Karpas-422 (cell line): ENCODE measurements at regions not wholly inside any gene's neighbourhood (a gene's known extent, or its start where the extent isn't known, plus 50 kb on each side); places are given as distances from the start of the nearest gene placed in this dataset.

Experiments
- DNase-seq: peaks from one replicate; pipeline ENCODE4 v3.0.0-alpha.2; 2015
- H2AFZ ChIP-seq: fragments of 200-600 bp; sonication (generic); 2 replicates; pipeline ENCODE4 v1.6.1; 2014; ENCODE audit warnings: antibody characterized with exemption, low read length, mixed read lengths
- H3K27ac ChIP-seq: fragments of 200-600 bp; sonication (generic); 2 replicates; pipeline ENCODE4 v1.5.1; 2014; ENCODE audit warnings: mild to moderate bottlenecking, low read length, moderate library complexity
- H3K27me3 ChIP-seq: fragments of 200-600 bp; sonication (generic); 2 replicates; pipeline ENCODE4 v1.6.1; 2014; ENCODE audit warnings: low read length, mixed read lengths
- H3K36me3 ChIP-seq: fragments of 200-600 bp; sonication (generic); 2 replicates; pipeline ENCODE4 v1.6.1; 2014; ENCODE audit warnings: low read length, mixed read lengths; ENCODE audit not compliant: insufficient read depth
- H3K4me1 ChIP-seq: fragments of 200-600 bp; sonication (generic); 2 replicates; pipeline ENCODE4 v1.6.1; 2014; ENCODE audit warnings: mild to moderate bottlenecking, low read length, mixed read lengths
- H3K4me2 ChIP-seq: fragments of 200-600 bp; sonication (generic); 2 replicates; pipeline ENCODE4 v1.6.1; 2014; ENCODE audit warnings: low read length, low read depth, mild to moderate bottlenecking; ENCODE audit not compliant: poor library complexity, severe bottlenecking
- H3K4me3 ChIP-seq: fragments of 200-600 bp; sonication (generic); 2 replicates; pipeline ENCODE4 v1.5.1; 2014; ENCODE audit warnings: mild to moderate bottlenecking, antibody characterized with exemption, low read length, mixed read lengths
- H3K79me2 ChIP-seq: fragments of 200-600 bp; sonication (generic); 2 replicates; pipeline ENCODE4 v1.6.1; 2014; ENCODE audit warnings: mild to moderate bottlenecking, low read length, mixed read lengths
- H3K9ac ChIP-seq: fragments of 200-600 bp; sonication (generic); 2 replicates; pipeline ENCODE4 v1.6.0; 2014; ENCODE audit warnings: low read length
- H3K9me2 ChIP-seq: fragments of 200-600 bp; sonication (generic), shearing (Covaris generic); replicated peaks from 2 replicates; pipeline ENCODE4 v1.6.0; 2014; ENCODE audit warnings: mild to moderate bottlenecking, low read length, moderate library complexity; ENCODE audit not compliant: insufficient read depth
- H3K9me3 ChIP-seq: fragments of 300-700, 200-600 bp; sonication (generic); 2 replicates; pipeline ENCODE4 v1.6.1; 2014; ENCODE audit warnings: low read length, mixed read lengths
- H4K20me1 ChIP-seq: fragments of 200-600 bp; sonication (generic); 2 replicates; pipeline ENCODE4 v1.6.1; 2014; ENCODE audit warnings: mild to moderate bottlenecking, antibody characterized with exemption, low read length, low read depth; ENCODE audit not compliant: insufficient read depth

DNA sequence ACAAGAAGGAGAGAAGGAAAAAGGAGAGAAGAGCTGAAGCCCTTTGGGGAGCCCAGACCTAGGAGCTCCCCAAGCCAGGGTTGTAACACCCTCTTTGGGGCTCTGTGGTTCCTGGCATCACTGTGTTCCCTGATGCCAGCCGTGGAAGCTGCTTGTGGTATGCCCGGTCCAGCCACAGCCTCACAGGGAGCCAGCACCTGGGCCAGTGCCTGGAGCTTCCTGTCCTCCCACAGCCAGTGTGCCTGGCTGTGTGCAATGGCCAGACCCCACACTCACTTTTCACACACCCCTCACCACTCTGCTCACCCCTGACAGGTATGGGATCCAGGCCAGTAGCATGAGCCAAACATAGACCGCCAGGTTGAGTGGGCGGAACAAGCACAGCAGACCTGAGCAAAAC is 834.7 kb downstream of the FLRT2 start:
- Histone ChIP-seq H3K9me3 (no peaks in the 10 kb centered on the region), H2AFZ (no peak overlapping the region), H3K9me2 (no peaks in the 10 kb centered on the region; the same call in 1 of the 2 replicates), H3K4me1 (no peaks in the 10 kb centered on the region), H4K20me1 (no peaks in the 10 kb centered on the region), H3K79me2 (no peaks in the 10 kb centered on the region), H3K9ac (no peak overlapping the region), H3K27ac (no peak overlapping the region), H3K27me3 (no peaks in the 10 kb centered on the region), H3K36me3 (no peaks in the 10 kb centered on the region), H3K4me3 (no peak overlapping the region), H3K4me2 (no peak overlapping the region)
- no peak for DNase-seq

DNA sequence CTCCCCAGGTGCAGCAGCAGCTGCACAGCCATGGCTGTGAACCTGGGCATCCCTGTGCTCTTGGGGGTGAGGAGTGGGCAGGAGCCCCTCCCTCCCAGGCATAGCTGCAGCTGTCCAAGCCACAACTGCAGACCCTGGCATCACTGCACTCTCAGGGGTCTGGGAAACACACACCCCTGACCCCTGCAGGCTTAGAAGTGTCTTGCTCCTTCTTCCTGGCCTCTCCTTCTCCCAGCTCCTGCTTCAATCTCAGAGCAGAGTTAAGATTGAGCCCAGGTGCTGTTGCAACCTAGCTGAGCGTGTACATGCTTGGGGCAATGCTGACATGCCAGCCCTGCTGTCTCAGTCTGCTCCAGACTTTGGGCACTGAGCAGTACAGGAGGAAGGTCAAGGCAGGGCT is 833.6 kb downstream of the FLRT2 start:
- Histone ChIP-seq H3K27me3 (no peaks in the 10 kb centered on the region), H2AFZ (no peak overlapping the region), H3K9ac (no peak overlapping the region), H3K4me1 (no peaks in the 10 kb centered on the region), H3K36me3 (no peaks in the 10 kb centered on the region), H3K27ac (no peak overlapping the region), H4K20me1 (no peaks in the 10 kb centered on the region), H3K79me2 (no peaks in the 10 kb centered on the region), H3K9me3 (no peaks in the 10 kb centered on the region), H3K4me3 (no peak overlapping the region), H3K4me2 (no peak overlapping the region), H3K9me2 (no peaks in the 10 kb centered on the region; the same call in 1 of the 2 replicates)
- DNase-seq = no peak

DNA sequence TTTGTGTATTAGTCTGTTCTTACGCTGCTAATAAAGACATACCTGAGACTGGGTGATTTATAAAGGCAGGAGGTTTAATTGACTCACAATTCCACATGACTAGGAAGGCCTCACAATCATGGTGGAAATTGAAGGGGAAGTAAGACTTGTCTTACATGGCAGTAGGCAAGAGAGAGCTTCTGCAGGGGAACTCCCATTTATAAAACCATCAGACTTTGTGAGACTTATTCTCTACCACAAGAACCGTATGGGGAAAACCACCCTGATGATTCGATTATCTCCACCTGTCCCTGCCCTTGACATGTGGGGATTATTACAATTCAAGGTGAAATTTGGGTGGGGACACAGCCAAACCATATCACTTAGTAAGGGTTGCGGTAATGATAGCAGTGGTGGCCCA is 833.1 kb downstream of the FLRT2 start:
- H3K4me1 ChIP-seq = no peaks in the 10 kb centered on the region
- H3K27me3 ChIP-seq = no peaks in the 10 kb centered on the region
- H3K9me3 ChIP-seq = no peaks in the 10 kb centered on the region
- DNase-seq = no peak
- H2AFZ ChIP-seq = no peak overlapping the region
- H3K9ac ChIP-seq = no peak overlapping the region
- H3K36me3 ChIP-seq = no peaks in the 10 kb centered on the region
- no peak overlapping the region for H3K27ac ChIP-seq
- no peaks in the 10 kb centered on the region for H4K20me1 ChIP-seq
- no peak overlapping the region for H3K4me2 ChIP-seq
- H3K4me3 ChIP-seq = no peak overlapping the region
- no peaks in the 10 kb centered on the region; the same call in 1 of the 2 replicates for H3K9me2 ChIP-seq
- no peaks in the 10 kb centered on the region for H3K79me2 ChIP-seq

DNA sequence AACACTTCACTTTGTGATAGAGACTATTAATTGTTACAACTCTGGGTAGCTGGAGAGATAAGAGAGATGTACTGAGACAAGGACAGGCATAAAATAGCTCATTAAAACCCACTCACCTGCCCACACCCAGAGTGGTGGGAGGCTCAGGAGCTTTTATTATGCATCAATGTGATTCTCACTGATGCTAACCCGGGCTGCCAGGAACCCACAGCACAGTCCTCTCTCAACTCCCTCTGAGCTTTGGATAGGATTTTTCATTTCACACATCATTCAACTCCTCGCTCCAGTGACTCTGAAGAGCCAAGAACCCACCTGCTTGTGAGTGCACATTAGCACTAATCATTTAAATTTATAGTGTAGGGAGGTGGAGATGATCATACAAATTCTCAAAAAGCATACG is 827.9 kb downstream of the FLRT2 start:
- Histone ChIP-seq H2AFZ (no peak overlapping the region), H3K9me2 (no peaks in the 10 kb centered on the region), H3K79me2 (no peaks in the 10 kb centered on the region), H3K4me2 (no peak overlapping the region), H3K4me3 (no peak overlapping the region), H3K9me3 (no peaks in the 10 kb centered on the region), H3K27ac (no peak overlapping the region), H3K27me3 (no peaks in the 10 kb centered on the region), H3K36me3 (no peaks in the 10 kb centered on the region), H3K9ac (no peak overlapping the region), H3K4me1 (no peaks in the 10 kb centered on the region), H4K20me1 (no peaks in the 10 kb centered on the region)
- no peak for DNase-seq

DNA sequence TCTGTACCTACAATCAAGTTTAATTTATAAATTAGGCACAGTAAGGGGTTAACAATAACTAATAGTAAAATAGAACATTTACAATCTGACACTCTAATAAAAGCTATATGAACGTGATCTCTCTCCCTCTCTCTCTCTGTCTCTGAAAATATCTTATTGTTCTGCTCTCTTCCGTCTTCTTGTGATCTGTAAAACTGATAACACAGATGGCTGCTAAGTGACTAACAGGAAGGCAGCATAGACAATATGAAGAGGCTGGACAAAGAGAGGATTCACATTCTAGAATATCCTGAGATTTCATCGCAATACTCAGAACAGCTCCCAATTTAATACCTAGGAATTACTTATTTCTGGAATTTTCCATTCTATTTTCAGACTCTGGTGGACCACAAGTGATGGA is 827.2 kb downstream of the FLRT2 start:
- H3K27me3 ChIP-seq = no peaks in the 10 kb centered on the region
- no peaks in the 10 kb centered on the region for H3K9me2 ChIP-seq
- H2AFZ ChIP-seq = no peak overlapping the region
- H3K4me2 ChIP-seq = no peak overlapping the region
- H3K4me3 ChIP-seq = no peak overlapping the region
- no peak overlapping the region for H3K27ac ChIP-seq
- H3K79me2 ChIP-seq = no peaks in the 10 kb centered on the region
- no peak overlapping the region for H3K9ac ChIP-seq
- no peaks in the 10 kb centered on the region for H3K4me1 ChIP-seq
- no peak for DNase-seq
- H4K20me1 ChIP-seq = no peaks in the 10 kb centered on the region
- H3K9me3 ChIP-seq = no peaks in the 10 kb centered on the region
- no peaks in the 10 kb centered on the region for H3K36me3 ChIP-seq

DNA sequence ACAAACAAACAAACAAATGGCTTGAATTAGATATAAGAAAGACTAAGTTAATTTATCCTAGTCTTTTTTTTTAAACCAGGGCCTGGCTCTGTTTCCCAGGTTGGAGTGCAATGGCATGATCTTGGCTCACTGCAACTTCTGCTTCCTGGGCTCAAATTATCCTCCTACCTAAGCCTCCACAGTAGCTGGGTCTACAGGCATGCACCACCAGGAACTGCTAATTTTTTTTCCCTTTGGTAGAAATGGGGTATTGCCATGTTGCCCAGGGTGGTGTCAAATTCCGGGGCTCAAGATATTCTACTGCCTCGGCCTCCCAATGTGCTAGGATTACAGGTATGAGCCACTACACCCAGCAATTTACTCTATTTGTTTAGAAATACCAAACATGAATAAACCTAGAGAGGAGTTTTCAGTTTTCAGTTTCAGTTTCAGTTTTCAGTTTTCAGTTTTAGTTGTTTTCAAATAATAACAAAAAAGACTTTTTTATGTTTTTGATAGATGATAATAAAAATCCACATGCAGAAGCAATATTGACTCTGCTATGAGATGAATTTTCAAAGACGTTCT is 817.0 kb downstream of the FLRT2 start:
- Histone ChIP-seq H3K9ac (no peak overlapping the region), H3K9me2 (no peaks in the 10 kb centered on the region), H3K4me3 (peak overlapping the region; percentile 37; the same call in 1 of the 2 replicates), H3K36me3 (no peaks in the 10 kb centered on the region), H3K4me1 (peaks cover 6% of the 10 kb centered on the region; the same call in 1 of the 2 replicates), H3K9me3 (no peaks in the 10 kb centered on the region), H4K20me1 (no peaks in the 10 kb centered on the region), H3K4me2 (peak overlapping the region; percentile 33), H3K79me2 (no peaks in the 10 kb centered on the region), H2AFZ (peak overlapping the region; percentile 55; the same call in 1 of the 2 replicates), H3K27me3 (no peaks in the 10 kb centered on the region; the same call in 1 of the 2 replicates), H3K27ac (no peak overlapping the region)
- DNase-seq = no peak

DNA sequence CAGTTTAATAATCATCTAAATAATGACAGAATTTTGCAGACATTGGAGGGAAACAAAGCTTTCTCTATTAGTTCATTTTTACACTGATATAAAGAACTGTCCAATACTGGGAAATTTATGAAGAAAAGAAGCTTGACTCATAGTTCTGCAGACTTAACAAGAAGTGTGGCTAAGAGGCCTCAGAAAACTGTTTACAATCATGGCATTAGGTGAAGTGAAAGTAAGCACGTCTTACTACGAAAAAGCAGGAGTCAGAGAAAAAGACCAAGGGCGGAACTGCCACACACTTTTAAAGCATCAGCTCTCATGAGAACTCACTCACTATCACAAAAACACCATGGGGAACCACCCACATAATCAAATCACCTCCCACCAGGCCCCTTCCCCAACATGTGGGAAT is 804.4 kb downstream of the FLRT2 start:
- no peak for DNase-seq
- Histone ChIP-seq H3K79me2 (no peaks in the 10 kb centered on the region), H3K9ac (no peak overlapping the region)

DNA sequence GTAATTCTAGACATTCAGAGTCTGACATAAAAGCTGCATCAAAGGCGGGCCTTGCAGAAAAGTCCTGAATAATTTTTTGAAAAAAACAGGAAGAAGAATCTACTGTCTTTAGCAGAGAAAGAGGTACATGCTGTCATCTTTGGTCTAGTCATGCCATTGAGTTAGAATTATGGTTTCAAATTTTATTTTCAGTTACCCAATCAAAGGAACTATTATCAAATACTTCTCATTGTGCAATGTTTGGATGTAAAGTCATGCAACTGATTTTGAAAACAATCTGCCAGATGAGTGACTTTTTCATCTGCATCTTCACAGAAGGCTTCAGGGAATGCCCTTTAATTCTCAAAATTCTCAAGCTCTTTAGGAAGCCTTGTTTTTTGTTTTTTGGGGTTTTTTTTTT is 803.5 kb downstream of the FLRT2 start:
- no peak for DNase-seq
- Histone ChIP-seq H3K27me3 (no peaks in the 10 kb centered on the region), H2AFZ (no peak overlapping the region), H3K4me1 (no peaks in the 10 kb centered on the region), H3K9me3 (no peaks in the 10 kb centered on the region), H3K9ac (no peak overlapping the region), H3K79me2 (no peaks in the 10 kb centered on the region), H3K36me3 (no peaks in the 10 kb centered on the region), H3K9me2 (no peaks in the 10 kb centered on the region), H3K27ac (no peak overlapping the region), H3K4me3 (no peak overlapping the region), H3K4me2 (no peak overlapping the region), H4K20me1 (no peaks in the 10 kb centered on the region)

More for the DNA sequence above, 804.4 kb downstream of the FLRT2 start:
- Histone ChIP-seq H3K36me3 (no peaks in the 10 kb centered on the region), H3K9me3 (no peaks in the 10 kb centered on the region), H3K27ac (no peak overlapping the region), H3K27me3 (no peaks in the 10 kb centered on the region), H3K4me3 (no peak overlapping the region), H3K4me1 (no peaks in the 10 kb centered on the region), H2AFZ (peak overlapping the region; percentile 15; the same call in 1 of the 2 replicates), H3K9me2 (no peaks in the 10 kb centered on the region), H3K4me2 (peak overlapping the region; percentile 21), H4K20me1 (no peaks in the 10 kb centered on the region)
